ENCODE measurements at regions not wholly inside any gene's neighbourhood (a gene's known extent, or its start where the extent isn't known, plus 50 kb on each side); places are given as distances from the start of the nearest gene placed in this dataset.

- Histone ChIP-seq H3K4me1 (ENCODE audit: insufficient read depth, low read length) (no peaks in the 10 kb centered on the region), H3K36me3 (ENCODE audit: insufficient read depth, low read length) (no peaks in the 10 kb centered on the region), H3K27ac (ENCODE audit: low read depth in 1 of 2, low read length in 2 of 2) (no peak overlapping the region), H3K9me3 (ENCODE audit: control insufficient read depth in 1 of 2, insufficient read depth in 1 of 2, low read length in 2 of 2) (no peaks in the 10 kb centered on the region), H3K27me3 (ENCODE audit: control insufficient read depth in 1 of 2, insufficient read depth in 2 of 2, low read length in 2 of 2) (no peaks in the 10 kb centered on the region), H3K4me3 (ENCODE audit: low read length) (no peak overlapping the region)
- Mint-ChIP-seq H3K27me3 (no peaks in the 10 kb centered on the region), H3K36me3 (ENCODE audit: low read depth) (no peaks in the 10 kb centered on the region), H3K27ac (no peak overlapping the region), H3K4me3 (no peak overlapping the region), H3K4me1 (ENCODE audit: low read depth) (no peaks in the 10 kb centered on the region), H3K9me3 (no peaks in the 10 kb centered on the region)
- intact Hi-C loops (cut with DNase I, micrococcal nuclease): no loop called here
- no peak for DNase-seq
- POLR2A ChIA-PET: no interaction called here
- TF ChIP-seq, protein P1, sequence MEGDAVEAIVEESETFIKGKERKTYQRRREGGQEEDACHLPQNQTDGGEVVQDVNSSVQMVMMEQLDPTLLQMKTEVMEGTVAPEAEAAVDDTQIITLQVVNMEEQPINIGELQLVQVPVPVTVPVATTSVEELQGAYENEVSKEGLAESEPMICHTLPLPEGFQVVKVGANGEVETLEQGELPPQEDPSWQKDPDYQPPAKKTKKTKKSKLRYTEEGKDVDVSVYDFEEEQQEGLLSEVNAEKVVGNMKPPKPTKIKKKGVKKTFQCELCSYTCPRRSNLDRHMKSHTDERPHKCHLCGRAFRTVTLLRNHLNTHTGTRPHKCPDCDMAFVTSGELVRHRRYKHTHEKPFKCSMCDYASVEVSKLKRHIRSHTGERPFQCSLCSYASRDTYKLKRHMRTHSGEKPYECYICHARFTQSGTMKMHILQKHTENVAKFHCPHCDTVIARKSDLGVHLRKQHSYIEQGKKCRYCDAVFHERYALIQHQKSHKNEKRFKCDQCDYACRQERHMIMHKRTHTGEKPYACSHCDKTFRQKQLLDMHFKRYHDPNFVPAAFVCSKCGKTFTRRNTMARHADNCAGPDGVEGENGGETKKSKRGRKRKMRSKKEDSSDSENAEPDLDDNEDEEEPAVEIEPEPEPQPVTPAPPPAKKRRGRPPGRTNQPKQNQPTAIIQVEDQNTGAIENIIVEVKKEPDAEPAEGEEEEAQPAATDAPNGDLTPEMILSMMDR (IDR thresholded peaks at IDR 0.05): no peak
- no peak for ATAC-seq (ENCODE audit: poor library complexity)
- CTCF ChIA-PET: no interaction called here
These were observed 249.8 kb upstream of the GCFC2 start for GRCh38 chr2:75960472-75961009.

- Histone ChIP-seq H3K36me3 (ENCODE audit: insufficient read depth, low read length) (no peaks in the 10 kb centered on the region), H3K27ac (ENCODE audit: low read depth in 1 of 2, low read length in 2 of 2) (no peak overlapping the region), H3K4me3 (ENCODE audit: low read length) (no peak overlapping the region), H3K4me1 (ENCODE audit: insufficient read depth, low read length) (no peaks in the 10 kb centered on the region), H3K27me3 (ENCODE audit: control insufficient read depth in 1 of 2, insufficient read depth in 2 of 2, low read length in 2 of 2) (no peaks in the 10 kb centered on the region), H3K9me3 (ENCODE audit: control insufficient read depth in 1 of 2, insufficient read depth in 1 of 2, low read length in 2 of 2) (no peaks in the 10 kb centered on the region)
- ChIA-PET POLR2A (no interaction called here), CTCF (no interaction called here)
- ATAC-seq (ENCODE audit: poor library complexity) (no peak), DNase-seq (no peak)
- H3K4me3 Mint-ChIP-seq: no peak overlapping the region
- no peaks in the 10 kb centered on the region for H3K27me3 Mint-ChIP-seq
- H3K36me3 Mint-ChIP-seq (ENCODE audit: low read depth): no peaks in the 10 kb centered on the region
- TF ChIP-seq, protein P1 (IDR thresholded peaks at IDR 0.05): no peak
- H3K4me1 Mint-ChIP-seq (ENCODE audit: low read depth): no peaks in the 10 kb centered on the region
- no peaks in the 10 kb centered on the region for H3K9me3 Mint-ChIP-seq
- intact Hi-C loops (cut with DNase I, micrococcal nuclease): no loop called here
- H3K27ac Mint-ChIP-seq: no peak overlapping the region
These were observed 249.2 kb upstream of the GCFC2 start for GRCh38 chr2:75959724-75960471.

GRCh38 chr2:75954761-75955160 lies 244.0 kb upstream of the GCFC2 start:
- H3K27ac Mint-ChIP-seq: no peak overlapping the region
- intact Hi-C loops (cut with DNase I, micrococcal nuclease): no loop called here
- Histone ChIP-seq H3K27ac (ENCODE audit: low read depth in 1 of 2, low read length in 2 of 2) (no peak overlapping the region), H3K27me3 (ENCODE audit: control insufficient read depth in 1 of 2, insufficient read depth in 2 of 2, low read length in 2 of 2) (no peaks in the 10 kb centered on the region), H3K36me3 (ENCODE audit: insufficient read depth, low read length) (no peaks in the 10 kb centered on the region), H3K9me3 (ENCODE audit: control insufficient read depth in 1 of 2, insufficient read depth in 1 of 2, low read length in 2 of 2) (no peaks in the 10 kb centered on the region), H3K4me1 (ENCODE audit: insufficient read depth, low read length) (no peaks in the 10 kb centered on the region), H3K4me3 (ENCODE audit: low read length) (no peak overlapping the region)
- TF ChIP-seq, protein P1 (IDR thresholded peaks at IDR 0.05): no peak
- ChIA-PET POLR2A (no interaction called here), CTCF (no interaction called here)
- no peaks in the 10 kb centered on the region for H3K27me3 Mint-ChIP-seq
- DNase-seq: no peak
- no peak for ATAC-seq (ENCODE audit: poor library complexity)
- no peak overlapping the region for H3K4me3 Mint-ChIP-seq
- no peaks in the 10 kb centered on the region for H3K4me1 Mint-ChIP-seq (ENCODE audit: low read depth)
- no peaks in the 10 kb centered on the region for H3K9me3 Mint-ChIP-seq
- H3K36me3 Mint-ChIP-seq (ENCODE audit: low read depth): no peaks in the 10 kb centered on the region
